A204.1 (cell line): ENCODE measurements at regions not wholly inside any gene's neighbourhood (a gene's known extent, or its start where the extent isn't known, plus 50 kb on each side); places are given as distances from the start of the nearest gene placed in this dataset.
"Not testable (repeated sequence)": the region's sequence is repeated elsewhere in the genome, so short reads cannot be mapped to it uniquely, and the experiment has no call there.

Experiments
- FAIRE-seq: peaks from 2 replicates; lab custom pipeline; 2012; peaks lifted over from hg19 to GRCh38; lab: Jason Lieb, UNC

- no peak for FAIRE-seq
Measured at GRCh38 chr1:99361406-99361805, 97.1 kb downstream of the PLPPR4 start.

- no peak for FAIRE-seq
Measured at GRCh38 chr1:99363531-99363930, 99.2 kb downstream of the PLPPR4 start.

DNA sequence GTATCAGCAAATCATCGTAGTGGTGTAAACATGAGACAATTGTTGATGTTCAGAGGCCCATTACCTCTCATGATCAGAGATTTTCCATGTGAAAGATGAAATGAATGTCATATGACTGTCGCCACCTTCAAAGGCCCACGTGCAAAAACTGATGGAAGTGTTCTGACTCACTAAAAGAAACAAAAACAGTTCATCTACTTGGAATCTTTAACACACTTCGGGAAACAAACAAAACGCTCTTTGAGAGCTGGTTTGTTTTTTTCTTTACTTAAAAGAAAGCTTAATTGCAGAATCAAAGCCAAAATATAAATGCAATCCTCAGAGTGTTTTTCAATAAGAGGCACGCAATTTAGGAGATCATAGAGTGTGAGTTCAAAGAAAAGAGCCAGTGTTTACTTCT is 100.8 kb downstream of the PLPPR4 start:
- no peak for FAIRE-seq

- FAIRE-seq = no peak
Measured at GRCh38 chr1:99365545-99365944, 101.3 kb downstream of the PLPPR4 start.

DNA sequence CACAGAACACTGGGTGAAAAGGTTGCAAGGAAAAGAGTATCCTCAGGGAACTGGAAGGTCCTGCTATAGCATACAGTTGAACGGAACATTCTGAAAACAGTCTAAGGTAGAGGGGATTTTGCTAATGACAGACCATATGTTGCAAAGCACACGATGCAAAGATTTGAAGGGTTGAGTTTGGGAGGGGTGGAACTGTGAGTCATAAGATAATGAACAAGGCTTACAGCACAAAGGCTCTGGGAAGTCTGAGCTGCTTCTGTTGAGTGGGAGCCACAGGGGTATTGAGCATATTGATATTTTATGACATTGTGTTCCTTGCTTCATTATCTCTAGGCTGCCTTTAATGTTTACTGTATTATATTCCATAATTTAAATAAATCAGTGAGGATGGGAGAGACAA is 104.9 kb downstream of the PLPPR4 start:
- FAIRE-seq = no peak

- no peak for FAIRE-seq
Measured at GRCh38 chr1:99370476-99370875, 106.2 kb downstream of the PLPPR4 start.

GRCh38 chr1:99371413-99371812 is 107.1 kb downstream of the PLPPR4 start:
- FAIRE-seq = no peak

GRCh38 chr1:99374109-99374508 is 109.8 kb downstream of the PLPPR4 start:
- FAIRE-seq = no peak

DNA sequence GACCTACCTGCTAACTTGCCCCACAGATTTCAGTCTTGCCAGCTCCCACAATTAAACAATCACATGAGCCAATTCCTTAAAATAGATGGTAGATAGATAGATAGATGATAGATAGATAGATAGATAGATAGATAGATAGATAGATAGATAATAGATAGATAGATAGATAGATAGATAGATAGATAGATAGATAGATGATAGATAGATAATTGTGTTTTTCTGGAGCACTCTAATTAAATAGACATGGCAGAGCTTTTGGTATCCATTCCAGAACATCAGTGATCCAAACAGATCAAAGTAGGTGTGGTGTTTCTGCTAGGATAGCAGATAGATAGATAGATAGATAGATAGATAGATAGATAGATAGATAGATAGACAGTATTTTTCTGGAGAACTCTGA is 110.4 kb downstream of the PLPPR4 start:
- not testable (repeated sequence) for FAIRE-seq

- FAIRE-seq = no peak
Measured at GRCh38 chr1:99384021-99384420, 119.7 kb downstream of the PLPPR4 start.

DNA sequence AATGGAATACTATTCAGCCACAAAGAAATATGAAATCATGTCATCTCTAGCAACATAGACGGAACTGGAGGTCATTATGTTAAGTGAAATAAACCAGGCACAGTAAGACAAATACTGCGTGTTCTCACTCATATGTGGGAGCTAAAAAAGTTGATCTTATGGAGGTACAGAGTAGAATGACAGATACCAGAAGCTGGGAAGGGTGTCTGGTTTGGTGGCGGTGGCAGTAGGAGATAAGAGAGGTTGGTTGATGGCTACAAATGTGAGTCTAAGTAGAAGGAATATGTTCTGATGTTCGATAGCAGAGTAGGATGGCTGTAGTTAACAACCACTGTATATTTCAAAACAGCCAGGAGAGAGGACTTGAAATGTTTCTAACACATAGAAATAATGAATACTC is 121.6 kb downstream of the PLPPR4 start:
- FAIRE-seq = no peak

DNA sequence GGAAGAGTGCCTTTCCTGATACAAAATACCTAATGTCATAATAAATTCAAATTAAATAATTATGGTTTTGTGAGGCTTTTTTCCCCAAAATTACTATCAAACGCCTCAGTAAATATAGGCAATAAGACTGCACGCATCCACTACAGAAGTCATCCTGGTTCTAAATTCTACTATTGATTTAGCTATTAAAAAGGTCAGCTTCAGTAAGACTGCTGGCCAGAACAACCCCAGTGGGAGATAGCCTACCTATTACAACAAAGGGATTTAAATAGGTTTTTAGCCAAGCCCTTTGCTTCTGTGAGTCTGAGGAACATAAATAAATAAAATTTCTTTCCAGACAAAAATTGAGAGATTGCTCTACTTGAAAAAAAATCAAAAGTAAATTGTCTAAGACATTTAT is 132.1 kb downstream of the PLPPR4 start:
- FAIRE-seq = no peak

DNA sequence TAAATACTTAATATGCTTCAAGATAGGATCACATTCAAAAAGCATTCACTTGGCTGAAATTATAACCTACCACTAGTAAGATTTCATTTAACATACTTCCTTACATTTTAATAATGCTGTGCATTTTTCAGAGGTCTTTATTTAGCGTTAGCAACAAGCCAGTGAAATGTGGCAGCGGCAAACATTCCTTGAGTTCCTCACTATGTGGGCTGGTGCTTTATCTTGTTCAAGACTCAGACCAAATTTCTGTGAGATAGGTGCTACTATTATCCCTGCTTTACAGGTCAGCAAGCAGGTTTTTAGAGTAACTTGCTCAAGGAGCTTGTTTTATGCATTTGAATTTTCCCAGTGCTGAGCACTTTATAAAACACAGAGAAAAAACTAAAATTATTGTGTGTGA is 132.7 kb downstream of the PLPPR4 start:
- FAIRE-seq = no peak

GRCh38 chr1:99397863-99398262 is 133.6 kb downstream of the PLPPR4 start:
- FAIRE-seq = no peak

GRCh38 chr1:99401556-99401955 is 137.3 kb downstream of the PLPPR4 start:
- not testable (repeated sequence) for FAIRE-seq

DNA sequence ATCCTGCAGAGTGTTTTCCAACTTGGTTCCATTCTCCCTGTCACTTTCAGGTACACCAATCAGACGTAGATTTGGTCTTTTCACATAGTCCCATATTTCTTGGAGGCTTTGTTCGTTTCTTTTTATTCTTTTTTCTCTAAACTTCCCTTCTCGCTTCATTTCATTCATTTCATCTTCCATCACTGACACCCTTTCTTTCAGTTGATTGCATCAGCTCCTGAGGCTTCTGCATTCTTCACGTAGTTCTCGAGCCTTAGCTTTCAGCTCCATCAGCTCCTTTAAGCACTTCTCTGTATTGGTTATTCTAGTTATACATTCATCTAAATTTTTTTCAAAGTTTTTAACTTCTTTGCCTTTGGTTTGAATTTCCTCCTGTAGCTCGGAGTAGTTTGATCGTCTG is 140.1 kb downstream of the PLPPR4 start:
- not testable (repeated sequence) for FAIRE-seq

DNA sequence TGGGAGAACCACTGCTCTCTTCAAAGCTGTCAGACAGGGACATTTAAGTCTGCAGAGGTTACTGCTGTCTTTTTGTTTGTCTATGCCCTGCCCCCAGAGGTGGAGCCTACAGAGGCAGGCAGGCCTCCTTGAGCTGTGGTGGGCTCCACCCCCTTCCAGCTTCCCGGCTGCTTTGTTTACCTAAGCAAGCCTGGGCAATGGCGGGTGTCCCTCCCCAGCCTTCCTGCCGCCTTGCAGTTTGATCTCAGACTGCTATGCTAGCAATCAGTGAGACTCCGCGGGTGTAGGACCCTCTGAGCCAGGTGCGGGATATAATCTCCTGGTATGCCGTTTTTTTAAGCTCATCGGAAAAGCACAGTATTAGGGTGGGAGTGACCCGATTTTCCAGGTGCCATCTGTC is 141.0 kb downstream of the PLPPR4 start:
- not testable (repeated sequence) for FAIRE-seq

- no peak for FAIRE-seq
Measured at GRCh38 chr1:99407018-99407417, 142.7 kb downstream of the PLPPR4 start.

DNA sequence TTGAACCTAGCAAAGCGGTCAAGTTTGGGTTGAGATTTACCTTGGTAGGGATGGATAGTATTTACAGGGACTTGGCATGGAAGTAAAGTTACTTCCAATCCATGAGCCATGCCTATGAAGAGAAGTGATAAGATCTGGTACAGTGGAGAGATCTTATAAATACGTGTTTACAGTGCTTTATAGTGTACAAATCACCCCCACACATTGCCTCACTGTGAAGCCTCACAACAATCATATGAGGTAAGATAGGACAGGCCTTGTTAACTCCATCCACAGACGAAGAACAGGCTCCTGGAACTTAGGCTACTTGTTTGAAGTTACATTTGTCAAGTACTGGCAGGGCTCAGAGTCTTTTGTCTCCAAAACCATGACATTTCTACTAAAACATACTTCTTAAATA is 159.8 kb downstream of the PLPPR4 start:
- FAIRE-seq = no peak

GRCh38 chr1:99429754-99430153 is 165.5 kb downstream of the PLPPR4 start:
- FAIRE-seq = no peak

- FAIRE-seq = no peak
Measured at GRCh38 chr1:99438656-99439230, 174.5 kb downstream of the PLPPR4 start.

DNA sequence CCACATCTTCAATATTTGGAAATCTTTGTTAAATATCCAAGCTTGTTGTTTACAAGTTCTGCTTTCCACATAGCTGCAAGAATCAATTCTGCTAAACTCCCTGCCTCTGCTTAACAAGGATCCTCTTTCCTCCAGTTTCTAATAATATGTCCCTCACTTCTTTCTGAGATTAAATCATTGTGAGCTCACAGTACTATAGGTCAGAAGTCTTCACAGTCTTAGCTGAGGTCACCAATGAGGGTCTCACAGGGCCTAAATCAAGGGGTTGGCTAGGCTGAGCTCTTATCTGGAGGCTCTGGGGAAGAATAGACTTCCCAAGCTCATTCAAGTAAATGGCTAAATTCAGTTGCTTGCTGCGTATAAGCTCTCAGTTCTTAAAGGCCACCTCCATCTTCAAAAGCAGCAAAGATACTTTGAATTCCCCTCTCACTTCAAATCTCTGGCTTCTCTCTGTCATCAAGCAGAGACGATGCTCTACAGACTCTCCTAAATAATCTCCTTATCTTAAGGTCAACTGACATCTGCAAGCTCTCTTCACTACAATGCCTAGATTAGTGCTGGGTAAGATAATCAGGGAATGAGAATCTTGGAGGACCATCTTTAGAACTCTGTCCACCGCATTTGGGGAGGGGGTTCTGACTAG is 175.3 kb downstream of the PLPPR4 start:
- FAIRE-seq = no peak

DNA sequence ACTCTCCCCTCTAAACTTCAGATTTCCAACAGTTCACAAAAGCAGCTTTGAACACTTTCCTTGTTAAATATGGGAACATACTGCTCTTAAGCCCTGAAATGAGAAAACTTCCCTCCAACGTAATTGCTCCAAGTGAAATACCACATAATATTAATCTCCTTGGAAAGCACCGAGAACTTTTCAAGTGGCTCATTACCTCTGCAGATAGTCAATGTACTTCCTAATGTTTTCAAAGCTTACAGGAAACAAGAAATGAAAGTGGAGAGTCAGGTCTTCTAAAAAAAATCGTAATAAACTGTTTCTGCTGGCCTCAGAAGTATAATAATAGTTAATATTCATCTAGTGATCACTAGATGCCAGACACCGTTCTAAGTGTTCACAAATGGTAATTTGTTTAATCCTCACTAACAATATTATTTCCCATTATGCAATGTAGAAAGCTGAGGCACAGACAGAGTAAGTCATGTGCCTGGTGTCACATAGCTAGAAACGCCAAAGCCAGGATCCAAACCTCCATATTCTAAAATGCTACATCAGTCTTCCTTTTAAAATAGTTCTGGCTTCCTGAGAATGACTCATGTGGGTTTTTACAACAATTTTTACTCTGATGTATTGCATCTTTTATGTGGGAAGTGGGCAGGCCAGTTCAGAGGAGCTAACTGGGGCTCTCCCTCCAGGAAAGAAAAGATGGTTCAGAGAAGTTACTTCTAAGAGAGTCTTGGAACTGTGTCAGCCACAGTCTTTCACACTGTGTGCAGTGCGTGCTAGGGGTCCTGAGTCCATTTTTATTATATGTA is 177.2 kb downstream of the PLPPR4 start:
- FAIRE-seq = no peak
